B cell (primary cell): ENCODE measurements at regions not wholly inside any gene's neighbourhood (a gene's known extent, or its start where the extent isn't known, plus 50 kb on each side); places are given as distances from the start of the nearest gene placed in this dataset.

Source experiments
- ATAC-seq: fragments of 200-7000 bp; cut with Tn5 transposase; one replicate; pipeline ENCODE4 v1.10.0; 2021; ENCODE audit warnings: low read depth, mild to moderate bottlenecking, moderate number of reproducible peaks, moderate library complexity
- CTCF ChIA-PET: fragments of 350-600 bp; sonication (Branson Sonifier 250); formaldehyde crosslinking; loops from one replicate; lab custom pipeline; 2021; ENCODE audit warnings: antibody characterized with exemption, inconsistent platforms; lab: Charles Lee
- POLR2A ChIA-PET: fragments of 350-600 bp; sonication (Branson Sonifier 250); formaldehyde crosslinking; loops from one replicate; lab custom pipeline; 2021; ENCODE audit warnings: antibody characterized with exemption; lab: Charles Lee
- DNase-seq: peaks from one replicate; pipeline ENCODE4 v3.0.0; 2013
- H2AFZ ChIP-seq: 2 replicates; pipeline ENCODE4 v1.6.1; 2012; ENCODE audit warnings: mild to moderate bottlenecking, low read depth, low read length; ENCODE audit not compliant: insufficient read depth, poor library complexity, severe bottlenecking
- H3K27ac ChIP-seq, 2 donors: 1 replicate in 1 of 2; 2 replicates in 1 of 2; pipeline ENCODE4 v1.5.1; 2012 to 2013; ENCODE audit warnings: low read length in 2 of 2, mild to moderate bottlenecking in 2 of 2, moderate library complexity in 1 of 2
- H3K27me3 ChIP-seq, 4 experiments: fragments of 200-600 bp in 1 of 4; sonication (generic) in 1 of 4; replicated peaks in 1 of 4; 1 replicate in 2 of 4; 2 replicates in 2 of 4; pipeline versions ENCODE4 v1.6.1 to v1.7.0; 2013 to 2016; ENCODE audit warnings: low read length in 3 of 4, mild to moderate bottlenecking in 2 of 4, mixed read lengths in 1 of 4, moderate library complexity in 1 of 4; ENCODE audit not compliant: insufficient read depth in 4 of 4, control insufficient read depth in 3 of 4; ENCODE audit errors: control extremely low read depth in 1 of 4
- H3K36me3 ChIP-seq, 2 experiments: replicated peaks in 1 of 2; 1 replicate in 1 of 2; 2 replicates in 1 of 2; pipeline versions ENCODE4 v1.6.1 to v1.7.1; 2013; ENCODE audit warnings: low read length in 1 of 2; ENCODE audit not compliant: insufficient read depth in 2 of 2, control insufficient read depth in 1 of 2; ENCODE audit errors: control extremely low read depth in 1 of 2, extremely low read depth in 1 of 2
- H3K4me1 ChIP-seq, 2 donors: fragments of 200-600 bp in 1 of 2; sonication (generic) in 1 of 2; 1 replicate in 1 of 2; 2 replicates in 1 of 2; pipeline versions ENCODE4 v1.5.1 to v1.6.1; 2013 to 2017; ENCODE audit warnings: low read length in 2 of 2; ENCODE audit not compliant: control insufficient read depth in 2 of 2, insufficient read depth in 2 of 2
- H3K4me2 ChIP-seq: replicated peaks from 2 replicates; pipeline ENCODE3; 2012; ENCODE audit warnings: mild to moderate bottlenecking, low read depth, low read length; ENCODE audit not compliant: poor library complexity, severe bottlenecking
- H3K4me3 ChIP-seq, 5 experiments: fragments of 200-600 bp in 1 of 5; sonication (generic) in 1 of 5; 1 replicate in 3 of 5; 2 replicates in 2 of 5; pipeline versions ENCODE4 v1.5.1 to v1.7.0; 2011 to 2016; ENCODE audit warnings: low read length in 4 of 5, mild to moderate bottlenecking in 4 of 5, low read depth in 2 of 5, control low read depth in 1 of 5, moderate library complexity in 1 of 5; ENCODE audit not compliant: insufficient read depth in 1 of 5; ENCODE audit errors: control extremely low read depth in 1 of 5, extremely low read depth in 1 of 5
- H3K79me2 ChIP-seq: fragments of 200-600 bp; sonication (generic); one replicate; pipeline ENCODE4 v1.6.0; 2016; ENCODE audit warnings: low read length; ENCODE audit not compliant: control insufficient read depth, insufficient read depth
- H3K9ac ChIP-seq: fragments of 200-600 bp; sonication (generic); 2 replicates; pipeline ENCODE4 v1.6.1; 2017; ENCODE audit warnings: mild to moderate bottlenecking, low read length, moderate library complexity
- H3K9me3 ChIP-seq, 3 donors: one replicate each; pipeline versions ENCODE4 v1.6.1 to v1.7.1; 2013; ENCODE audit warnings: low read length in 2 of 3; ENCODE audit not compliant: control insufficient read depth in 2 of 3, insufficient read depth in 1 of 3; ENCODE audit errors: control extremely low read depth in 1 of 3
- H4K20me1 ChIP-seq: 2 replicates; pipeline ENCODE4 v1.6.0; 2012; ENCODE audit warnings: mild to moderate bottlenecking, low read length; ENCODE audit not compliant: insufficient read depth, control insufficient read depth, poor library complexity, severe bottlenecking
- H3K27ac Mint-ChIP-seq: one replicate; pipeline ENCODE4 v1.8.0; 2021; ENCODE audit warnings: mixed read lengths
- H3K27me3 Mint-ChIP-seq: one replicate; pipeline ENCODE4 v1.8.0; 2021; ENCODE audit warnings: mixed read lengths
- H3K4me1 Mint-ChIP-seq: one replicate; pipeline ENCODE4 v1.8.0; 2021; ENCODE audit warnings: mixed read lengths
- H3K4me3 Mint-ChIP-seq: one replicate; pipeline ENCODE4 v1.8.0; 2021; ENCODE audit warnings: mixed read lengths
- H3K9me3 Mint-ChIP-seq: one replicate; pipeline ENCODE4 v1.8.0; 2022; ENCODE audit warnings: mixed read lengths; ENCODE audit not compliant: insufficient read depth
- CTCF ChIP-seq: fragments of 200-600 bp; IDR thresholded peaks from one replicate; pipeline ENCODE4 v1.8.0; 2022; ENCODE audit warnings: antibody characterized with exemption, mild to moderate bottlenecking
- EZH2 ChIP-seq: IDR thresholded peaks from 2 replicates; pipeline ENCODE4 v1.6.1; 2012; ENCODE audit warnings: borderline replicate concordance, low read depth, mild to moderate bottlenecking, moderate library complexity, low read length; ENCODE audit not compliant: insufficient read depth, poor library complexity, severe bottlenecking
- WGBS: methylation state at CpG from one replicate; pipeline ENCODE4 v1.1.5; 2013; ENCODE audit warnings: missing lambda C conversion rate; ENCODE audit not compliant: insufficient coverage; 5-methylcytosine and 5-hydroxymethylcytosine counted together
- intact Hi-C: fragments of 100-400 bp; cut with micrococcal nuclease; formaldehyde crosslinking; loops from one replicate; pipeline ENCODE4 v1.10.0; 2022

GRCh38 chr2:150787353-150788093 is 300.1 kb upstream of the RND3 start:
- H3K36me3 ChIP-seq: no peaks in the 10 kb centered on the region
- no peak overlapping the region for H3K4me3 ChIP-seq
- intact Hi-C loops: no loop called here
- no peak overlapping the region for H3K27ac ChIP-seq
- ChIA-PET POLR2A (no interaction called here), CTCF (no interaction called here)
- no peak for ATAC-seq
- Mint-ChIP-seq H3K27ac (no peak overlapping the region), H3K9me3 (peaks cover 2% of the 10 kb centered on the region), H3K27me3 (no peaks in the 10 kb centered on the region), H3K4me3 (no peak overlapping the region), H3K4me1 (no peaks in the 10 kb centered on the region)
- H3K4me2 ChIP-seq: no peak overlapping the region
- H2AFZ ChIP-seq: no peak overlapping the region
- H3K9me3 ChIP-seq: peaks cover 0 to 2% (median 0%) of the 10 kb centered on the region in 3 donors
- H3K9ac ChIP-seq: no peak overlapping the region
- DNase-seq: no peak
- no CpG with 5 or more reads among the region's 6 CpGs for WGBS
- TF ChIP-seq EZH2 (no peak), CTCF (no peak)
- H3K79me2 ChIP-seq: no peaks in the 10 kb centered on the region
- no peaks in the 10 kb centered on the region for H3K27me3 ChIP-seq
- no peaks in the 10 kb centered on the region for H4K20me1 ChIP-seq
- no peaks in the 10 kb centered on the region for H3K4me1 ChIP-seq

GRCh38 chr2:150784389-150784788 is 296.9 kb upstream of the RND3 start:
- Mint-ChIP-seq H3K4me1 (no peaks in the 10 kb centered on the region), H3K27me3 (no peaks in the 10 kb centered on the region), H3K27ac (no peak overlapping the region), H3K4me3 (no peak overlapping the region), H3K9me3 (peaks cover 2% of the 10 kb centered on the region)
- no peak overlapping the region for H2AFZ ChIP-seq
- H3K9me3 ChIP-seq: no peaks in the 10 kb centered on the region
- H3K4me2 ChIP-seq: no peak overlapping the region
- no peak overlapping the region for H3K9ac ChIP-seq
- DNase-seq (no peak), ATAC-seq (no peak)
- intact Hi-C loops: no loop called here
- CTCF ChIA-PET: no interaction called here
- TF ChIP-seq CTCF (no peak), EZH2 (no peak)
- no peak overlapping the region for H3K27ac ChIP-seq
- WGBS: 78% methylated on average over 3 of the region's 3 CpGs
- no peaks in the 10 kb centered on the region for H3K4me1 ChIP-seq
- H3K36me3 ChIP-seq: no peaks in the 10 kb centered on the region
- no peaks in the 10 kb centered on the region for H4K20me1 ChIP-seq
- H3K79me2 ChIP-seq: no peaks in the 10 kb centered on the region
- H3K27me3 ChIP-seq: no peaks in the 10 kb centered on the region
- no peak overlapping the region for H3K4me3 ChIP-seq
- POLR2A ChIA-PET: no interaction called here
